HepG2 (cell line): ENCODE measurements at regions not wholly inside any gene's neighbourhood (a gene's known extent, or its start where the extent isn't known, plus 50 kb on each side); places are given as distances from the start of the nearest gene placed in this dataset.

Source experiments
- CHD2 ChIP-seq: IDR thresholded peaks from 2 replicates; pipeline ENCODE4 v1.6.1; 2011; ENCODE audit warnings: low read depth, low read length, improper control_type of control experiment
- GZF1 ChIP-seq: sonication (generic); formaldehyde crosslinking; IDR thresholded peaks from 2 replicates; pipeline ENCODE4 v1.5.1; 2020; ENCODE audit warnings: mild to moderate bottlenecking, missing genetic modification reagents
- HOXA3 ChIP-seq: sonication (generic); formaldehyde crosslinking; IDR thresholded peaks from 2 replicates; pipeline ENCODE4 v1.5.0; 2020; ENCODE audit warnings: missing genetic modification reagents
- HOXA9 ChIP-seq: sonication (generic); formaldehyde crosslinking; IDR thresholded peaks from 2 replicates; pipeline ENCODE4 v1.8.1; 2022; ENCODE audit warnings: missing genetic modification reagents, mild to moderate bottlenecking, moderate library complexity, borderline replicate concordance
- KLF6 ChIP-seq: IDR thresholded peaks from 2 replicates; pipeline ENCODE4 v1.8.0; 2016; ENCODE audit warnings: missing biosample characterization, missing genetic modification reagents
- MAF1 ChIP-seq: sonication (generic); formaldehyde crosslinking; IDR thresholded peaks from 2 replicates; pipeline ENCODE4 v1.5.0; 2020; ENCODE audit warnings: missing genetic modification reagents, borderline replicate concordance
- NR1H2 ChIP-seq: sonication (generic); formaldehyde crosslinking; IDR thresholded peaks from 2 replicates; pipeline ENCODE4 v1.8.1; 2022; ENCODE audit warnings: low read depth, missing genetic modification reagents, borderline replicate concordance
- RXRA ChIP-seq: sonication (generic); formaldehyde crosslinking; IDR thresholded peaks from 2 replicates; pipeline ENCODE4 v1.5.1; 2020; ENCODE audit warnings: missing genetic modification reagents
- SMAD9 ChIP-seq: sonication (generic); formaldehyde crosslinking; IDR thresholded peaks from 2 replicates; pipeline ENCODE4 v1.5.1; 2020; ENCODE audit warnings: mild to moderate bottlenecking, missing genetic modification reagents
- SMARCE1 ChIP-seq: fragments of 450-650 bp; IDR thresholded peaks from 2 replicates; pipeline ENCODE4 v1.6.1; 2017; ENCODE audit warnings: borderline replicate concordance
- ZBTB3 ChIP-seq: sonication (generic); formaldehyde crosslinking; IDR thresholded peaks from 2 replicates; pipeline ENCODE4 v1.4.0; 2020; ENCODE audit warnings: low read depth, mild to moderate bottlenecking, moderate library complexity, missing genetic modification reagents, borderline replicate concordance
- ZNF180 ChIP-seq: sonication (generic); formaldehyde crosslinking; IDR thresholded peaks from 2 replicates; pipeline ENCODE4 v1.4.0; 2020; ENCODE audit warnings: low read depth, missing genetic modification reagents, borderline replicate concordance
- ZNF20 ChIP-seq: sonication (generic); formaldehyde crosslinking; IDR thresholded peaks from 2 replicates; pipeline ENCODE4 v1.4.0; 2020; ENCODE audit warnings: mild to moderate bottlenecking, moderate library complexity, missing genetic modification reagents
- ZNF792 ChIP-seq: IDR thresholded peaks from 2 replicates; pipeline ENCODE4 v1.6.1; 2016
- TF ChIP-seq, protein P1 (sequence below): IDR thresholded peaks from 2 replicates; pipeline ENCODE4 v1.6.1; 2016; ENCODE audit warnings: missing compliant biosample characterization, missing genetic modification reagents, borderline replicate concordance
- TF ChIP-seq, protein P2 (sequence below): IDR thresholded peaks from 2 replicates; pipeline ENCODE4 v1.6.1; 2012; ENCODE audit warnings: low read depth, low read length, improper control_type of control experiment
- TF ChIP-seq, protein P3 (sequence below): sonication (generic); formaldehyde crosslinking; IDR thresholded peaks from 2 replicates; pipeline ENCODE4 v1.5.0; 2020; ENCODE audit warnings: mild to moderate bottlenecking, missing genetic modification reagents
- TF ChIP-seq, protein P4 (sequence below): IDR thresholded peaks from 2 replicates; pipeline ENCODE4 v1.6.1; 2016; ENCODE audit warnings: mild to moderate bottlenecking
- TF ChIP-seq, protein P5 (sequence below): sonication (generic); formaldehyde crosslinking; IDR thresholded peaks from 2 replicates; pipeline ENCODE4 v1.5.0; 2020; ENCODE audit warnings: mild to moderate bottlenecking, missing genetic modification reagents, borderline replicate concordance

DNA sequence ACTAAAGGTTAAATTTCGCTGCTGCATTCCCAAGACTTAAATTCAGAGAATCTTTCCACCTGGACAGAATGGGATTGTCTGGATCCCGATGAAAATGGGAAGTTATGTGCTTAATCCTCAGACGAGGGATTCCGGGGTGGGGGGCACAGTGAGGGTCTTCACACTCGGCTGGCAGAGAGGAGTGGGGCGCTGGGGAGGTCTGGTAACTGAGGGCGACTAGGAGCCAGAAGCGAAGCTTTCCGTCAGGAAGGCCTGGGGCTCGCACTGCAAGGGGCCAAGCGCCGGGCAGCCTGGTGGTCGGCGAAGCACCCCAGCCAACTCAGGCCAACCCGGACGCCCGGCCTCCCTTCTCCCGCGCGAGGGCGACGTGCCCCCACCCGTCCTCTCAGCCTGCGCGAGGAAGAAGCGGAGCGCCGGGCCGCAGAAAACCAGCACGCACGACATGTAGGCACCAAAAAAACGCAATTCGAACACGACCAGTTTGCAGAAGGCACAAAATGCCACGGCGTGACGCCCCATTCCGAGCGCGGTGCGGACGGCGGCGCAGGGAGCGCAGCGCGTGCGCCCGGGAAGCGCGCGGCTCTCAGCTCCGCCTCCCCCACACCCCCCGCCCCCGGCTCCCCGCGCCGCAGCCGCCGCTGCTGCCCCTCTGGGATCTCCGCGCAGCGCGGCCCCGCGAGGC, 188.1 kb downstream of the ZEB2 start (continued):
- TF ChIP-seq, protein P1, sequence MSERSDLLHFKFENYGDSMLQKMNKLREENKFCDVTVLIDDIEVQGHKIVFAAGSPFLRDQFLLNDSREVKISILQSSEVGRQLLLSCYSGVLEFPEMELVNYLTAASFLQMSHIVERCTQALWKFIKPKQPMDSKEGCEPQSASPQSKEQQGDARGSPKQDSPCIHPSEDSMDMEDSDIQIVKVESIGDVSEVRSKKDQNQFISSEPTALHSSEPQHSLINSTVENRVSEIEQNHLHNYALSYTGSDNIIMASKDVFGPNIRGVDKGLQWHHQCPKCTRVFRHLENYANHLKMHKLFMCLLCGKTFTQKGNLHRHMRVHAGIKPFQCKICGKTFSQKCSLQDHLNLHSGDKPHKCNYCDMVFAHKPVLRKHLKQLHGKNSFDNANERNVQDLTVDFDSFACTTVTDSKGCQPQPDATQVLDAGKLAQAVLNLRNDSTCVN (CRISPR knock-in tag): peak; percentile 46; the same call in 1 of the 2 replicates
- peak; percentile 74 for TF ChIP-seq HOXA3
- TF ChIP-seq, protein P2, sequence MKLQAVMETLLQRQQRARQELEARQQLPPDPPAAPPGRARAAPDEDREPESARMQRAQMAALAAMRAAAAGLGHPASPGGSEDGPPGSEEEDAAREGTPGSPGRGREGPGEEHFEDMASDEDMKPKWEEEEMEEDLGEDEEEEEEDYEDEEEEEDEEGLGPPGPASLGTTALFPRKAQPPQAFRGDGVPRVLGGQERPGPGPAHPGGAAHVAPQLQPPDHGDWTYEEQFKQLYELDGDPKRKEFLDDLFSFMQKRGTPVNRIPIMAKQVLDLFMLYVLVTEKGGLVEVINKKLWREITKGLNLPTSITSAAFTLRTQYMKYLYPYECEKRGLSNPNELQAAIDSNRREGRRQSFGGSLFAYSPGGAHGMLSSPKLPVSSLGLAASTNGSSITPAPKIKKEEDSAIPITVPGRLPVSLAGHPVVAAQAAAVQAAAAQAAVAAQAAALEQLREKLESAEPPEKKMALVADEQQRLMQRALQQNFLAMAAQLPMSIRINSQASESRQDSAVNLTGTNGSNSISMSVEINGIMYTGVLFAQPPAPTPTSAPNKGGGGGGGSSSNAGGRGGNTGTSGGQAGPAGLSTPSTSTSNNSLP: no peak
- TF ChIP-seq KLF6 (CRISPR knock-in tag): no peak
- TF ChIP-seq GZF1 (CRISPR knock-in tag): peak; percentile 70; the same call in 1 of the 2 replicates
- TF ChIP-seq NR1H2 (CRISPR knock-in tag): no peak
- peak; percentile 44; the same call in 1 of the 2 replicates for TF ChIP-seq MAF1 (CRISPR knock-in tag)
- TF ChIP-seq, protein P3, sequence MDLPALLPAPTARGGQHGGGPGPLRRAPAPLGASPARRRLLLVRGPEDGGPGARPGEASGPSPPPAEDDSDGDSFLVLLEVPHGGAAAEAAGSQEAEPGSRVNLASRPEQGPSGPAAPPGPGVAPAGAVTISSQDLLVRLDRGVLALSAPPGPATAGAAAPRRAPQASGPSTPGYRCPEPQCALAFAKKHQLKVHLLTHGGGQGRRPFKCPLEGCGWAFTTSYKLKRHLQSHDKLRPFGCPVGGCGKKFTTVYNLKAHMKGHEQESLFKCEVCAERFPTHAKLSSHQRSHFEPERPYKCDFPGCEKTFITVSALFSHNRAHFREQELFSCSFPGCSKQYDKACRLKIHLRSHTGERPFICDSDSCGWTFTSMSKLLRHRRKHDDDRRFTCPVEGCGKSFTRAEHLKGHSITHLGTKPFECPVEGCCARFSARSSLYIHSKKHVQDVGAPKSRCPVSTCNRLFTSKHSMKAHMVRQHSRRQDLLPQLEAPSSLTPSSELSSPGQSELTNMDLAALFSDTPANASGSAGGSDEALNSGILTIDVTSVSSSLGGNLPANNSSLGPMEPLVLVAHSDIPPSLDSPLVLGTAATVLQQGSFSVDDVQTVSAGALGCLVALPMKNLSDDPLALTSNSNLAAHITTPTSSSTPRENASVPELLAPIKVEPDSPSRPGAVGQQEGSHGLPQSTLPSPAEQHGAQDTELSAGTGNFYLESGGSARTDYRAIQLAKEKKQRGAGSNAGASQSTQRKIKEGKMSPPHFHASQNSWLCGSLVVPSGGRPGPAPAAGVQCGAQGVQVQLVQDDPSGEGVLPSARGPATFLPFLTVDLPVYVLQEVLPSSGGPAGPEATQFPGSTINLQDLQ (CRISPR knock-in tag): no peak
- TF ChIP-seq, protein P4, sequence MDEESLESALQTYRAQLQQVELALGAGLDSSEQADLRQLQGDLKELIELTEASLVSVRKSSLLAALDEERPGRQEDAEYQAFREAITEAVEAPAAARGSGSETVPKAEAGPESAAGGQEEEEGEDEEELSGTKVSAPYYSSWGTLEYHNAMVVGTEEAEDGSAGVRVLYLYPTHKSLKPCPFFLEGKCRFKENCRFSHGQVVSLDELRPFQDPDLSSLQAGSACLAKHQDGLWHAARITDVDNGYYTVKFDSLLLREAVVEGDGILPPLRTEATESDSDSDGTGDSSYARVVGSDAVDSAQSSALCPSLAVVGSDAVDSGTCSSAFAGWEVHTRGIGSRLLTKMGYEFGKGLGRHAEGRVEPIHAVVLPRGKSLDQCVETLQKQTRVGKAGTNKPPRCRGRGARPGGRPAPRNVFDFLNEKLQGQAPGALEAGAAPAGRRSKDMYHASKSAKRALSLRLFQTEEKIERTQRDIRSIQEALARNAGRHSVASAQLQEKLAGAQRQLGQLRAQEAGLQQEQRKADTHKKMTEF: 0 out of 2 replicates have a peak, but pooled peaks have one; percentile 11
- no peak for TF ChIP-seq ZNF792 (CRISPR knock-in tag)
- TF ChIP-seq RXRA (CRISPR knock-in tag): peak; percentile 84
- TF ChIP-seq ZNF180 (CRISPR knock-in tag): peak; percentile 64; the same call in 1 of the 2 replicates
- TF ChIP-seq SMAD9 (CRISPR knock-in tag): no peak
- TF ChIP-seq, protein P5, sequence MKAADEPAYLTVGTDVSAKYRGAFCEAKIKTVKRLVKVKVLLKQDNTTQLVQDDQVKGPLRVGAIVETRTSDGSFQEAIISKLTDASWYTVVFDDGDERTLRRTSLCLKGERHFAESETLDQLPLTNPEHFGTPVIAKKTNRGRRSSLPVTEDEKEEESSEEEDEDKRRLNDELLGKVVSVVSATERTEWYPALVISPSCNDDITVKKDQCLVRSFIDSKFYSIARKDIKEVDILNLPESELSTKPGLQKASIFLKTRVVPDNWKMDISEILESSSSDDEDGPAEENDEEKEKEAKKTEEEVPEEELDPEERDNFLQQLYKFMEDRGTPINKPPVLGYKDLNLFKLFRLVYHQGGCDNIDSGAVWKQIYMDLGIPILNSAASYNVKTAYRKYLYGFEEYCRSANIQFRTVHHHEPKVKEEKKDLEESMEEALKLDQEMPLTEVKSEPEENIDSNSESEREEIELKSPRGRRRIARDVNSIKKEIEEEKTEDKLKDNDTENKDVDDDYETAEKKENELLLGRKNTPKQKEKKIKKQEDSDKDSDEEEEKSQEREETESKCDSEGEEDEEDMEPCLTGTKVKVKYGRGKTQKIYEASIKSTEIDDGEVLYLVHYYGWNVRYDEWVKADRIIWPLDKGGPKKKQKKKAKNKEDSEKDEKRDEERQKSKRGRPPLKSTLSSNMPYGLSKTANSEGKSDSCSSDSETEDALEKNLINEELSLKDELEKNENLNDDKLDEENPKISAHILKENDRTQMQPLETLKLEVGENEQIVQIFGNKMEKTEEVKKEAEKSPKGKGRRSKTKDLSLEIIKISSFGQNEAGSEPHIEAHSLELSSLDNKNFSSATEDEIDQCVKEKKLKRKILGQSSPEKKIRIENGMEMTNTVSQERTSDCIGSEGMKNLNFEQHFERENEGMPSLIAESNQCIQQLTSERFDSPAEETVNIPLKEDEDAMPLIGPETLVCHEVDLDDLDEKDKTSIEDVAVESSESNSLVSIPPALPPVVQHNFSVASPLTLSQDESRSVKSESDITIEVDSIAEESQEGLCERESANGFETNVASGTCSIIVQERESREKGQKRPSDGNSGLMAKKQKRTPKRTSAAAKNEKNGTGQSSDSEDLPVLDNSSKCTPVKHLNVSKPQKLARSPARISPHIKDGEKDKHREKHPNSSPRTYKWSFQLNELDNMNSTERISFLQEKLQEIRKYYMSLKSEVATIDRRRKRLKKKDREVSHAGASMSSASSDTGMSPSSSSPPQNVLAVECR (CRISPR knock-in tag): peak; percentile 66; the same call in 1 of the 2 replicates
- TF ChIP-seq SMARCE1: no peak
- TF ChIP-seq HOXA9 (CRISPR knock-in tag): no peak
- TF ChIP-seq CHD2: no peak
- no peak for TF ChIP-seq ZBTB3
- no peak for TF ChIP-seq ZNF20 (CRISPR knock-in tag)
